DOHH2 (cell line): ENCODE measurements at regions not wholly inside any gene's neighbourhood (a gene's known extent, or its start where the extent isn't known, plus 50 kb on each side); places are given as distances from the start of the nearest gene placed in this dataset.

Experiments
- CTCF ChIP-seq: fragments of 200-600 bp; sonication (generic); IDR thresholded peaks from one replicate; pipeline ENCODE4 v1.5.1; 2014; ENCODE audit warnings: antibody characterized with exemption, mild to moderate bottlenecking, low read depth, low read length; ENCODE audit not compliant: poor library complexity, severe bottlenecking
- EZH2phosphoT487 ChIP-seq: fragments of 200-600 bp; sonication (generic); IDR thresholded peaks from 2 replicates; pipeline ENCODE4 v1.6.1; 2017; ENCODE audit warnings: borderline replicate concordance, mild to moderate bottlenecking, antibody characterized with exemption, low read length, moderate library complexity, mixed read lengths

GRCh38 chr5:165241811-165242210 is 1736.4 kb downstream of the MAT2B start:
- no peak for TF ChIP-seq CTCF
- no peak for TF ChIP-seq EZH2phosphoT487
